GM19035 (cell line): ENCODE measurements at regions not wholly inside any gene's neighbourhood (a gene's known extent, or its start where the extent isn't known, plus 50 kb on each side); places are given as distances from the start of the nearest gene placed in this dataset.

Experiments
- ATAC-seq: cut with Tn5 transposase; IDR thresholded peaks from one replicate; pipeline ENCODE4 v1.9.1; 2021; ENCODE audit not compliant: unreplicated experiment

- ATAC-seq: no peak
These were observed 1342.9 kb upstream of the ADGRB3 start for GRCh38 chr6:67292169-67292568.

- no peak for ATAC-seq
These were observed 1347.5 kb upstream of the ADGRB3 start for GRCh38 chr6:67287566-67287965.

- no peak for ATAC-seq
These were observed 1349.1 kb upstream of the ADGRB3 start for GRCh38 chr6:67285770-67286495.

GRCh38 chr6:67277312-67277711 lies 1357.8 kb upstream of the ADGRB3 start:
- no peak for ATAC-seq

GRCh38 chr6:67265996-67266921 lies 1368.8 kb upstream of the ADGRB3 start:
- no peak for ATAC-seq

- ATAC-seq: no peak
These were observed 1382.4 kb upstream of the ADGRB3 start for GRCh38 chr6:67252663-67253062.

GRCh38 chr6:67248077-67248476 lies 1387.0 kb upstream of the ADGRB3 start:
- ATAC-seq: no peak

GRCh38 chr6:67244037-67244436 lies 1391.0 kb upstream of the ADGRB3 start:
- ATAC-seq: no peak

GRCh38 chr6:67237277-67237676 lies 1397.8 kb upstream of the ADGRB3 start:
- no peak for ATAC-seq

GRCh38 chr6:67231092-67231491 lies 1404.0 kb upstream of the ADGRB3 start:
- ATAC-seq: no peak

- ATAC-seq: no peak
These were observed 1410.1 kb upstream of the ADGRB3 start for GRCh38 chr6:67224989-67225388.

- no peak for ATAC-seq
These were observed 1413.9 kb upstream of the ADGRB3 start for GRCh38 chr6:67221226-67221625.

GRCh38 chr6:67219346-67219745 lies 1415.7 kb upstream of the ADGRB3 start:
- no peak for ATAC-seq

GRCh38 chr6:67212584-67212983 lies 1422.5 kb upstream of the ADGRB3 start:
- no peak for ATAC-seq

GRCh38 chr6:67210450-67210849 lies 1424.6 kb upstream of the ADGRB3 start:
- ATAC-seq: no peak

GRCh38 chr6:67201563-67201962 lies 1433.5 kb upstream of the ADGRB3 start:
- no peak for ATAC-seq

- no peak for ATAC-seq
These were observed 1434.3 kb upstream of the ADGRB3 start for GRCh38 chr6:67200626-67201403.

GRCh38 chr6:67199425-67199824 lies 1435.7 kb upstream of the ADGRB3 start:
- no peak for ATAC-seq

- ATAC-seq: no peak
These were observed 1444.3 kb upstream of the ADGRB3 start for GRCh38 chr6:67190733-67191132.

- no peak for ATAC-seq
These were observed 1450.7 kb upstream of the ADGRB3 start for GRCh38 chr6:67184405-67184804.

GRCh38 chr6:67175101-67175500 lies 1460.0 kb upstream of the ADGRB3 start:
- no peak for ATAC-seq
